ENCODE measurements at regions not wholly inside any gene's neighbourhood (a gene's known extent, or its start where the extent isn't known, plus 50 kb on each side); places are given as distances from the start of the nearest gene placed in this dataset.

DNA sequence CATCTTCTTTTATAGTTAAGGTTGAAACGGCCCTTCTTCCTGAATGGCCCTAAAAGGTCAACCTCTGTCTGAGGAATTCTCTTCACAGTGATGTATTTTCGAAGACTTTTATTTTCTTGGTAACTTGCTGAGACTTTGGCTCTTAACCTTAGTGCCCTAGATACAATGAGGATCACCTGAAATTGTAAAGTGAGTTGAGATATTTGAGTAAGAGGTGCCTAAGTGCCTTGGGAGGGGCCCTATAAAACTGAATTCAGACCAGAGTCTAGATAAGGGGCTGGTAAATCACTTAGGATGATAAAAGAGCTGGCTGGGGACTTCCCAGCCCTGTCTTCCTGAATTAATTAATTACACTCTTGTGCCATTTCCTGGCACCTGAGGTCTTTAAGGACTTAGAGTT is 505.6 kb upstream of the KIRREL3 start:
- TF ChIP-seq, protein P1, sequence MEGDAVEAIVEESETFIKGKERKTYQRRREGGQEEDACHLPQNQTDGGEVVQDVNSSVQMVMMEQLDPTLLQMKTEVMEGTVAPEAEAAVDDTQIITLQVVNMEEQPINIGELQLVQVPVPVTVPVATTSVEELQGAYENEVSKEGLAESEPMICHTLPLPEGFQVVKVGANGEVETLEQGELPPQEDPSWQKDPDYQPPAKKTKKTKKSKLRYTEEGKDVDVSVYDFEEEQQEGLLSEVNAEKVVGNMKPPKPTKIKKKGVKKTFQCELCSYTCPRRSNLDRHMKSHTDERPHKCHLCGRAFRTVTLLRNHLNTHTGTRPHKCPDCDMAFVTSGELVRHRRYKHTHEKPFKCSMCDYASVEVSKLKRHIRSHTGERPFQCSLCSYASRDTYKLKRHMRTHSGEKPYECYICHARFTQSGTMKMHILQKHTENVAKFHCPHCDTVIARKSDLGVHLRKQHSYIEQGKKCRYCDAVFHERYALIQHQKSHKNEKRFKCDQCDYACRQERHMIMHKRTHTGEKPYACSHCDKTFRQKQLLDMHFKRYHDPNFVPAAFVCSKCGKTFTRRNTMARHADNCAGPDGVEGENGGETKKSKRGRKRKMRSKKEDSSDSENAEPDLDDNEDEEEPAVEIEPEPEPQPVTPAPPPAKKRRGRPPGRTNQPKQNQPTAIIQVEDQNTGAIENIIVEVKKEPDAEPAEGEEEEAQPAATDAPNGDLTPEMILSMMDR (conservative IDR thresholded peaks at IDR 0.05; ENCODE audit: low read length) = no peak
- TF ChIP-seq EZH2phosphoT487 (IDR thresholded peaks at IDR 0.05; ENCODE audit: borderline replicate concordance) = no peak
